ENCODE measurements at regions not wholly inside any gene's neighbourhood (a gene's known extent, or its start where the extent isn't known, plus 50 kb on each side); places are given as distances from the start of the nearest gene placed in this dataset.

DNA sequence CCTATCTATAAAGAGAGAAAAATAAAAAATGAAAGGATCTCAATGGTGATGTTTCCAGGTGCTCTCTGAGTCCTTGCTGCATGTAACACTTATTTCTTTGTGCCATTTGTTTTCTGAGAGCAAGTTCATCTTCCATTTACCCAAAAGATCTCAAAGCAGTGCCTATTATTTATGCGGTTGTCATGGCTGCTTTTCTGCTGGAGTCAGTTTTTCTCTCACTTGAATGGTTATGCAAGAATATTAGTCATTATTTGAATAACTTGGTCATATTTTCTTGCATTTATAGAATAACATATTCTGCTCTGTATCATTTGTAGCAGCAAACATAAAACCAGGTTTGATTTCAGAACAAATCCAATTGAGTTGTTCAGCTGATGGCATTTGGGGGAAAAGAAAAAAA, 141.8 kb upstream of the G2E3 start:
- TF ChIP-seq, protein P1, sequence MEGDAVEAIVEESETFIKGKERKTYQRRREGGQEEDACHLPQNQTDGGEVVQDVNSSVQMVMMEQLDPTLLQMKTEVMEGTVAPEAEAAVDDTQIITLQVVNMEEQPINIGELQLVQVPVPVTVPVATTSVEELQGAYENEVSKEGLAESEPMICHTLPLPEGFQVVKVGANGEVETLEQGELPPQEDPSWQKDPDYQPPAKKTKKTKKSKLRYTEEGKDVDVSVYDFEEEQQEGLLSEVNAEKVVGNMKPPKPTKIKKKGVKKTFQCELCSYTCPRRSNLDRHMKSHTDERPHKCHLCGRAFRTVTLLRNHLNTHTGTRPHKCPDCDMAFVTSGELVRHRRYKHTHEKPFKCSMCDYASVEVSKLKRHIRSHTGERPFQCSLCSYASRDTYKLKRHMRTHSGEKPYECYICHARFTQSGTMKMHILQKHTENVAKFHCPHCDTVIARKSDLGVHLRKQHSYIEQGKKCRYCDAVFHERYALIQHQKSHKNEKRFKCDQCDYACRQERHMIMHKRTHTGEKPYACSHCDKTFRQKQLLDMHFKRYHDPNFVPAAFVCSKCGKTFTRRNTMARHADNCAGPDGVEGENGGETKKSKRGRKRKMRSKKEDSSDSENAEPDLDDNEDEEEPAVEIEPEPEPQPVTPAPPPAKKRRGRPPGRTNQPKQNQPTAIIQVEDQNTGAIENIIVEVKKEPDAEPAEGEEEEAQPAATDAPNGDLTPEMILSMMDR (IDR thresholded peaks at IDR 0.05): no peak
- no peak for TF ChIP-seq POLR2A (IDR thresholded peaks at IDR 0.05)
